HCT116 (cell line): ENCODE measurements at regions not wholly inside any gene's neighbourhood (a gene's known extent, or its start where the extent isn't known, plus 50 kb on each side); places are given as distances from the start of the nearest gene placed in this dataset.

ENCODE experiments used
- ATAC-seq: fragments of 200-7000 bp; cut with Tn5 transposase; 2 replicates; pipeline ENCODE4 v1.9.1; 2020; ENCODE audit warnings: mild to moderate bottlenecking, moderate library complexity
- BruUV-seq: library from RNA; stranded (reverse); fragments of 400-500 nt; replicated peaks from 2 replicates; lab custom pipeline; 2021; lab: Mats Ljungman, UMichigan
- CTCF ChIA-PET: fragments of 300-600 bp; sonication (Branson Sonifier 250); formaldehyde crosslinking; loops from one replicate; lab custom pipeline; 2021; ENCODE audit warnings: antibody characterized with exemption; lab: Charles Lee
- POLR2A ChIA-PET: fragments of 300-600, 350-600 bp; sonication (Branson Sonifier 250); formaldehyde crosslinking; loops from one replicate; lab custom pipeline; 2021; ENCODE audit warnings: antibody characterized with exemption; lab: Charles Lee
- RAD21 ChIA-PET, 2 experiments: fragments of 300-600 bp; sonication (Branson Sonifier 250); formaldehyde crosslinking; loops; one replicate each; lab custom pipeline; 2023; ENCODE audit warnings: low total read pairs in 2 of 2; ENCODE audit not compliant: uncharacterized antibody in 2 of 2, unreplicated experiment in 2 of 2, low non-redundant PET in 1 of 2; lab: Charles Lee
- DNase-seq: peaks from one replicate; pipeline ENCODE4 v3.0.0-alpha.2; 2010; ENCODE audit warnings: low read depth, low spot score
- H2AFZ ChIP-seq: fragments of 200-600 bp; shearing (Covaris generic), sonication (generic); 2 replicates; pipeline ENCODE4 v1.6.1; 2017; ENCODE audit warnings: low read depth, mixed run types, mixed read lengths, antibody characterized with exemption, low read length; ENCODE audit not compliant: poor library complexity, severe bottlenecking
- H3K27ac ChIP-seq: 2 replicates; pipeline ENCODE4 v1.5.1; 2012; ENCODE audit warnings: low read depth, low read length
- H3K27me3 ChIP-seq: fragments of 200-600 bp; sonication (generic); 2 replicates; pipeline ENCODE4 v1.6.1; 2016; ENCODE audit warnings: mixed run types, low read length, mixed read lengths; ENCODE audit not compliant: insufficient read depth
- H3K36me3 ChIP-seq, 2 experiments: fragments of 200-500 bp in 1 of 2; fragments of 200-600 bp in 1 of 2; sonication (Bioruptor generic) in 1 of 2; sonication (generic) in 1 of 2; 2 replicates each; pipeline versions ENCODE4 v1.5.1 to v1.6.1; 2014 to 2016; ENCODE audit warnings: low read length in 2 of 2, inconsistent platforms in 1 of 2, mixed read lengths in 1 of 2, mixed run types in 1 of 2; ENCODE audit not compliant: insufficient read depth in 2 of 2, control insufficient read depth in 1 of 2
- H3K4me1 ChIP-seq, 2 experiments: fragments of 200-600 bp in 1 of 2; sonication (generic) in 1 of 2; 2 replicates each; pipeline versions ENCODE4 v1.5.1 to v1.6.1; 2012 to 2017; ENCODE audit warnings: low read length in 2 of 2, inconsistent platforms in 1 of 2, mild to moderate bottlenecking in 1 of 2, mixed read lengths in 1 of 2, mixed run types in 1 of 2, moderate library complexity in 1 of 2; ENCODE audit not compliant: insufficient read depth in 2 of 2, control insufficient read depth in 1 of 2
- H3K4me2 ChIP-seq: fragments of 200-600 bp; sonication (generic); 2 replicates; pipeline ENCODE4 v1.6.1; 2017; ENCODE audit warnings: mixed run types, low read length, mixed read lengths
- H3K4me3 ChIP-seq, 2 experiments: fragments of 200-600 bp in 1 of 2; sonication (generic) in 1 of 2; replicated peaks in 1 of 2; 2 replicates each; pipeline ENCODE4 v1.5.1; 2011 to 2016; ENCODE audit warnings: low read length in 2 of 2, control low read depth in 1 of 2, low read depth in 1 of 2, mild to moderate bottlenecking in 1 of 2, mixed read lengths in 1 of 2, mixed run types in 1 of 2
- H3K79me2 ChIP-seq: fragments of 200-600 bp; sonication (generic); 2 replicates; pipeline ENCODE4 v1.6.1; 2017; ENCODE audit warnings: mild to moderate bottlenecking, mixed run types, low read length, moderate library complexity, mixed read lengths; ENCODE audit not compliant: insufficient read depth
- H3K9ac ChIP-seq: fragments of 200-600 bp; sonication (generic); 2 replicates; pipeline ENCODE4 v1.6.1; 2016; ENCODE audit warnings: low read length, mixed read lengths
- H3K9me2 ChIP-seq: fragments of 200-600 bp; sonication (generic), shearing (Covaris generic); 2 replicates; pipeline ENCODE4 v1.6.1; 2017; ENCODE audit warnings: mixed run types, mild to moderate bottlenecking, moderate library complexity; ENCODE audit not compliant: insufficient read depth
- H3K9me3 ChIP-seq, 2 experiments: fragments of 200-500 bp in 1 of 2; fragments of 200-600 bp in 1 of 2; sonication (Bioruptor generic) in 1 of 2; sonication (generic) in 1 of 2; 2 replicates each; pipeline ENCODE4 v1.6.1; 2014 to 2017; ENCODE audit warnings: low read length in 2 of 2, mixed read lengths in 2 of 2, inconsistent platforms in 1 of 2, low read depth in 1 of 2, mild to moderate bottlenecking in 1 of 2, mixed run types in 1 of 2, moderate library complexity in 1 of 2; ENCODE audit not compliant: control insufficient read depth in 1 of 2, insufficient read depth in 1 of 2
- H4K20me1 ChIP-seq: fragments of 200-600 bp; sonication (generic), shearing (Covaris generic); 2 replicates; pipeline ENCODE4 v1.6.1; 2017; ENCODE audit warnings: mixed run types, mild to moderate bottlenecking, moderate library complexity; ENCODE audit not compliant: insufficient read depth
- CBX3 ChIP-seq: IDR thresholded peaks from 2 replicates; pipeline ENCODE4 v1.6.1; 2012; ENCODE audit warnings: low read depth
- CEBPB ChIP-seq: IDR thresholded peaks from 2 replicates; pipeline ENCODE4 v1.6.1; 2012; ENCODE audit warnings: low read depth
- EGR1 ChIP-seq: IDR thresholded peaks from 2 replicates; pipeline ENCODE4 v1.6.1; 2012; ENCODE audit warnings: low read depth
- EZH2 ChIP-seq: fragments of 200-600 bp; sonication (generic); IDR thresholded peaks from 2 replicates; pipeline ENCODE4 v1.6.1; 2017; ENCODE audit warnings: antibody characterized with exemption, mixed run types
- JUND ChIP-seq: IDR thresholded peaks from 2 replicates; pipeline ENCODE4 v1.6.1; 2012
- MAX ChIP-seq: IDR thresholded peaks from 2 replicates; pipeline ENCODE4 v1.6.1; 2012
- RAD21 ChIP-seq: IDR thresholded peaks from 2 replicates; pipeline ENCODE4 v1.6.1; 2012; ENCODE audit warnings: low read depth, mild to moderate bottlenecking
- SRF ChIP-seq: IDR thresholded peaks from 2 replicates; pipeline ENCODE4 v1.6.1; 2012; ENCODE audit warnings: low read depth
- TCF7L2 ChIP-seq: IDR thresholded peaks from 2 replicates; pipeline ENCODE4 v1.7.0; 2011; ENCODE audit warnings: borderline replicate concordance, inconsistent platforms; ENCODE audit not compliant: insufficient read depth, insufficient read length; ENCODE audit errors: extremely low read depth
- intact Hi-C: fragments of 100-400 bp; cut with micrococcal nuclease; formaldehyde crosslinking; loops from 2 replicates; pipeline ENCODE4 v1.10.0; 2022

- H3K4me1 ChIP-seq, result peaks cover 0 to 5% of the 10 kb centered on the region in 2 experiments; a peak in 2 of 4 replicates
- H3K9ac ChIP-seq, result no peak overlapping the region
- no peak overlapping the region for H2AFZ ChIP-seq
- H3K27ac ChIP-seq, result no peak overlapping the region
- H3K4me2 ChIP-seq, result no peak overlapping the region
- H4K20me1 ChIP-seq, result no peaks in the 10 kb centered on the region
- no peak overlapping the region for H3K4me3 ChIP-seq
- H3K9me3 ChIP-seq, result no peaks in the 10 kb centered on the region
- RAD21 ChIA-PET, result no interaction called here
- POLR2A ChIA-PET, result interaction anchor here (1.9 kb wide), 1 partner anchor 764 kb away, joined by 8 read pairs; the partner anchor contains the start of gene BTG1
- ATAC-seq (no peak), DNase-seq (no peak)
- no peaks in the 10 kb centered on the region for H3K27me3 ChIP-seq
- H3K36me3 ChIP-seq, result no peaks in the 10 kb centered on the region
- intact Hi-C loops, result loop anchor here (10.0 kb wide), 1 partner anchor 433 kb away; no protein-coding TSS in a partner anchor
- CTCF ChIA-PET, result interaction anchor here (0.6 to 2.0 kb wide), 13 partner anchors 26 to 1606 kb away, joined by 3 to 14 read pairs (median 4); partner anchors contain the start of gene BTG1
- no peak for TF ChIP-seq JUND
- no peak for TF ChIP-seq RAD21
- TF ChIP-seq, all 23 proteins: peak for 0
- H3K79me2 ChIP-seq, result no peaks in the 10 kb centered on the region
- no TSS peak for BruUV-seq
- H3K9me2 ChIP-seq, result no peaks in the 10 kb centered on the region
These were observed 198.7 kb upstream of the DCN start for GRCh38 chr12:91381309-91381804.

- BruUV-seq, result no TSS peak
- intact Hi-C loops, result loop anchor here (10.0 kb wide), 1 partner anchor 434 kb away; no protein-coding TSS in a partner anchor
These were observed 198.0 kb upstream of the DCN start for GRCh38 chr12:91380631-91381030.

More at GRCh38 chr12:91380631-91381030, 198.0 kb upstream of the DCN start:
- Histone ChIP-seq H3K27me3 (no peaks in the 10 kb centered on the region), H3K36me3 (no peaks in the 10 kb centered on the region), H4K20me1 (no peaks in the 10 kb centered on the region), H3K79me2 (no peaks in the 10 kb centered on the region), H3K9me3 (no peaks in the 10 kb centered on the region), H2AFZ (no peak overlapping the region), H3K4me2 (no peak overlapping the region), H3K27ac (no peak overlapping the region), H3K4me1 (peaks cover 0 to 5% of the 10 kb centered on the region in 2 experiments; a peak in 2 of 4 replicates), H3K9ac (no peak overlapping the region), H3K9me2 (no peaks in the 10 kb centered on the region), H3K4me3 (no peak overlapping the region)
- POLR2A ChIA-PET, result no interaction called here
- CTCF ChIA-PET, result no interaction called here
- no peak for DNase-seq
- no peak for ATAC-seq
- TF ChIP-seq EZH2, result no peak
- no peak for TF ChIP-seq CEBPB
- TF ChIP-seq CBX3, result no peak
- no peak for TF ChIP-seq SRF
- no peak for TF ChIP-seq MAX
- TF ChIP-seq TCF7L2, result no peak
- TF ChIP-seq JUND, result no peak
- no peak for TF ChIP-seq EGR1
- no peak for TF ChIP-seq RAD21
- RAD21 ChIA-PET, result no interaction called here
